Small intestine (tissue), 7 donors: ENCODE measurements at regions not wholly inside any gene's neighbourhood (a gene's known extent, or its start where the extent isn't known, plus 50 kb on each side); places are given as distances from the start of the nearest gene placed in this dataset.

ENCODE experiments used
- DNase-seq, 2 donors: peaks; one replicate each; pipeline versions ENCODE4 v3.0.0 to v3.0.0-alpha.2; 2013
- FAIRE-seq: peaks from 2 replicates; lab custom pipeline; 2012; peaks lifted over from hg19 to GRCh38; lab: Jason Lieb, UNC
- H3K27ac ChIP-seq, 3 donors: one replicate each; pipeline ENCODE4 v1.5.1; 2013; ENCODE audit warnings: low read length in 2 of 3, mild to moderate bottlenecking in 2 of 3, control low read depth in 1 of 3, inconsistent platforms in 1 of 3, low read depth in 1 of 3, moderate library complexity in 1 of 3
- H3K27me3 ChIP-seq, 3 donors: one replicate each; pipeline ENCODE4 v1.6.1; 2013; ENCODE audit warnings: low read length in 3 of 3, inconsistent platforms in 1 of 3; ENCODE audit not compliant: control insufficient read depth in 3 of 3, insufficient read depth in 3 of 3
- H3K36me3 ChIP-seq, 3 donors: one replicate each; pipeline ENCODE4 v1.6.1; 2013; ENCODE audit warnings: low read length in 3 of 3, inconsistent platforms in 1 of 3, low read depth in 1 of 3, mild to moderate bottlenecking in 1 of 3, moderate library complexity in 1 of 3; ENCODE audit not compliant: control insufficient read depth in 3 of 3, insufficient read depth in 2 of 3
- H3K4me1 ChIP-seq, 3 donors: one replicate each; pipeline ENCODE4 v1.6.1; 2013; ENCODE audit warnings: low read length in 2 of 3, inconsistent platforms in 1 of 3, low read depth in 1 of 3, mild to moderate bottlenecking in 1 of 3, moderate library complexity in 1 of 3; ENCODE audit not compliant: control insufficient read depth in 3 of 3, insufficient read depth in 2 of 3
- H3K4me3 ChIP-seq, 3 donors: one replicate each; pipeline ENCODE4 v1.5.1; 2013; ENCODE audit warnings: low read length in 3 of 3, control low read depth in 1 of 3, inconsistent platforms in 1 of 3, low read depth in 1 of 3, mild to moderate bottlenecking in 1 of 3, moderate library complexity in 1 of 3
- H3K9me3 ChIP-seq, 2 donors: one replicate each; pipeline ENCODE4 v1.6.1; 2013; ENCODE audit warnings: low read depth in 1 of 2, low read length in 1 of 2; ENCODE audit not compliant: control insufficient read depth in 2 of 2, insufficient read depth in 1 of 2
- WGBS, 3 donors: extraction: QIAGEN DNeasy Blood & Tissue Kit; methylation state at CpG; one replicate each; pipeline ENCODE4 v1.1.7; 2013; 5-methylcytosine and 5-hydroxymethylcytosine counted together
- donor health status: healthy with polysubstance abuse.
- donor health status: control.
- donor health status: control.
- donor health status: Bipolar disorder and iron deficiency.
- donor health status: healthy.

GRCh38 chrY:8656101-8656500 is 681.2 kb upstream of the TSPY4 start:
- Histone ChIP-seq H3K4me3 (no peak overlapping the region), H3K9me3 (peaks cover 0 to 3% of the 10 kb centered on the region in 2 donors), H3K36me3 (no peaks in the 10 kb centered on the region), H3K27ac (no peak overlapping the region), H3K27me3 (no peaks in the 10 kb centered on the region), H3K4me1 (no peaks in the 10 kb centered on the region)
- FAIRE-seq = no peak
- no peak for DNase-seq

GRCh38 chrY:8656515-8656914 is 680.7 kb upstream of the TSPY4 start:
- Histone ChIP-seq H3K27ac (no peak overlapping the region), H3K9me3 (peaks cover 0 to 3% of the 10 kb centered on the region in 2 donors), H3K27me3 (no peaks in the 10 kb centered on the region), H3K4me3 (no peak overlapping the region), H3K36me3 (no peaks in the 10 kb centered on the region), H3K4me1 (no peaks in the 10 kb centered on the region)
- DNase-seq (no peak), FAIRE-seq (no peak)
- 59 to 78% methylated on average over 5 of the region's 5 CpGs; no CpG with 5 or more reads in 1 of the 3 donors for WGBS, 3 donors

- Histone ChIP-seq H3K36me3 (no peaks in the 10 kb centered on the region), H3K4me3 (no peak overlapping the region), H3K27ac (no peak overlapping the region), H3K27me3 (no peaks in the 10 kb centered on the region), H3K9me3 (peaks cover 0 to 3% of the 10 kb centered on the region in 2 donors), H3K4me1 (no peaks in the 10 kb centered on the region)
- no peak for FAIRE-seq
- 81 to 100% (median 90%) methylated on average over 1 to 6 of the region's 6 CpGs for whole genome bisulfite sequencing, 3 donors
- DNase-seq = no peak
Observed at GRCh38 chrY:8659721-8660120, 677.5 kb upstream of the TSPY4 start.

- 81 to 89% methylated on average over 14 of the region's 14 CpGs; no CpG with 5 or more reads in 1 of the 3 donors for WGBS, 3 donors
Observed at GRCh38 chrY:8673896-8674295, 663.4 kb upstream of the TSPY4 start.

GRCh38 chrY:8677336-8677935 is 659.8 kb upstream of the TSPY4 start:
- no peak overlapping the region for H3K4me3 ChIP-seq
- whole genome bisulfite sequencing, 3 donors = 57 to 83% (median 67%) methylated on average over 2 to 5 of the region's 5 CpGs
- H3K4me1 ChIP-seq = no peaks in the 10 kb centered on the region
- H3K36me3 ChIP-seq = no peaks in the 10 kb centered on the region
- H3K27ac ChIP-seq = no peak overlapping the region
- no peaks in the 10 kb centered on the region for H3K27me3 ChIP-seq
- DNase-seq (no peak), FAIRE-seq (no peak)
- H3K9me3 ChIP-seq = peaks cover 0 to 3% of the 10 kb centered on the region in 2 donors

More at GRCh38 chrY:8673896-8674295, 663.4 kb upstream of the TSPY4 start:
- FAIRE-seq (no peak), DNase-seq (no peak)
- no peak overlapping the region for H3K4me3 ChIP-seq
- peaks cover 0 to 3% of the 10 kb centered on the region in 2 donors for H3K9me3 ChIP-seq
- H3K27ac ChIP-seq = no peak overlapping the region
- no peaks in the 10 kb centered on the region for H3K4me1 ChIP-seq
- H3K36me3 ChIP-seq = no peaks in the 10 kb centered on the region
- H3K27me3 ChIP-seq = no peaks in the 10 kb centered on the region

- peaks cover 0 to 5% of the 10 kb centered on the region in 2 donors for H3K9me3 ChIP-seq
- WGBS, 3 donors = 82 to 89% methylated on average over 5 of the region's 5 CpGs; no CpG with 5 or more reads in 1 of the 3 donors
Observed at GRCh38 chrY:8687154-8687553, 650.1 kb upstream of the TSPY4 start.

GRCh38 chrY:8690901-8691685 is 646.2 kb upstream of the TSPY4 start:
- H3K27me3 ChIP-seq = no peaks in the 10 kb centered on the region
- no peak overlapping the region for H3K4me3 ChIP-seq
- H3K27ac ChIP-seq = no peak overlapping the region
- no peaks in the 10 kb centered on the region for H3K4me1 ChIP-seq
- H3K36me3 ChIP-seq = no peaks in the 10 kb centered on the region
- H3K9me3 ChIP-seq = peaks cover 0 to 3% of the 10 kb centered on the region in 2 donors
- FAIRE-seq = no peak
- 40 to 50% methylated on average over 2 of the region's 2 CpGs; no CpG with 5 or more reads in 1 of the 3 donors for WGBS, 3 donors
- DNase-seq = no peak

More at GRCh38 chrY:8687154-8687553, 650.1 kb upstream of the TSPY4 start:
- Histone ChIP-seq H3K4me3 (no peak overlapping the region), H3K27me3 (no peaks in the 10 kb centered on the region), H3K36me3 (no peaks in the 10 kb centered on the region), H3K27ac (no peak overlapping the region), H3K4me1 (no peaks in the 10 kb centered on the region)
- DNase-seq = no peak
- FAIRE-seq = no peak

GRCh38 chrY:8698571-8698970 is 638.7 kb upstream of the TSPY4 start:
- WGBS, 3 donors = 57 to 61% methylated on average over 3 of the region's 3 CpGs; no CpG with 5 or more reads in 1 of the 3 donors

More at GRCh38 chrY:8698571-8698970, 638.7 kb upstream of the TSPY4 start:
- H3K4me1 ChIP-seq = no peaks in the 10 kb centered on the region
- no peaks in the 10 kb centered on the region for H3K27me3 ChIP-seq
- H3K36me3 ChIP-seq = no peaks in the 10 kb centered on the region
- H3K9me3 ChIP-seq = no peaks in the 10 kb centered on the region
- FAIRE-seq (no peak), DNase-seq (no peak)
- H3K4me3 ChIP-seq = no peak overlapping the region
- no peak overlapping the region for H3K27ac ChIP-seq
